ENCODE measurements at regions not wholly inside any gene's neighbourhood (a gene's known extent, or its start where the extent isn't known, plus 50 kb on each side); places are given as distances from the start of the nearest gene placed in this dataset.
"Not testable (repeated sequence)": the region's sequence is repeated elsewhere in the genome, so short reads cannot be mapped to it uniquely, and the experiment has no call there.

GRCh38 chr12:96085475-96085874, 50.1 kb upstream of the LTA4H start:
- no peak for DNase-seq

GRCh38 chr12:96086190-96086589, 50.8 kb upstream of the LTA4H start:
- not testable (repeated sequence) for DNase-seq

- DNase-seq, result no peak
Measured at GRCh38 chr12:96091833-96092232, 56.4 kb upstream of the LTA4H start.

- no peak for DNase-seq
Measured at GRCh38 chr12:96093543-96094196, 58.3 kb upstream of the LTA4H start.

GRCh38 chr12:96094201-96094600, 58.8 kb upstream of the LTA4H start:
- DNase-seq, result no peak

- no peak for DNase-seq
Measured at GRCh38 chr12:96098631-96099030, 63.2 kb upstream of the LTA4H start.

GRCh38 chr12:96099421-96099820, 64.0 kb upstream of the LTA4H start:
- DNase-seq, result no peak

GRCh38 chr12:96099986-96100385, 64.6 kb upstream of the LTA4H start:
- peak; percentile 19 for DNase-seq

- no peak for DNase-seq
Measured at GRCh38 chr12:96101806-96102205, 66.4 kb upstream of the LTA4H start.

GRCh38 chr12:96103067-96103644, 67.8 kb upstream of the LTA4H start:
- DNase-seq, result no peak

- DNase-seq, result no peak
Measured at GRCh38 chr12:96104566-96104965, 69.2 kb upstream of the LTA4H start.

- DNase-seq, result no peak
Measured at GRCh38 chr12:96106137-96106536, 70.8 kb upstream of the LTA4H start.

GRCh38 chr12:96107236-96107635, 71.8 kb upstream of the LTA4H start:
- DNase-seq, result no peak

- DNase-seq, result peak; percentile 27
Measured at GRCh38 chr12:96108321-96108720, 72.9 kb upstream of the LTA4H start.

GRCh38 chr12:96108941-96109340, 73.6 kb upstream of the LTA4H start:
- DNase-seq, result not testable (repeated sequence)

- DNase-seq, result no peak
Measured at GRCh38 chr12:96112733-96113132, 77.3 kb upstream of the LTA4H start.

GRCh38 chr12:96117460-96117859, 76.7 kb upstream of the ELK3 start:
- no peak for DNase-seq

GRCh38 chr12:96120359-96121100, 73.6 kb upstream of the ELK3 start:
- DNase-seq, result no peak

- peak; percentile 18 for DNase-seq
Measured at GRCh38 chr12:96121271-96121711, 72.9 kb upstream of the ELK3 start.

GRCh38 chr12:96128292-96128691, 65.9 kb upstream of the ELK3 start:
- DNase-seq, result not testable (repeated sequence)

- no peak for DNase-seq
Measured at GRCh38 chr12:96130396-96131059, 63.6 kb upstream of the ELK3 start.

GRCh38 chr12:96131230-96131788, 62.9 kb upstream of the ELK3 start:
- no peak for DNase-seq

- peak; percentile 32 for DNase-seq
Measured at GRCh38 chr12:96132819-96133218, 61.4 kb upstream of the ELK3 start.
